ENCODE measurements at regions not wholly inside any gene's neighbourhood (a gene's known extent, or its start where the extent isn't known, plus 50 kb on each side); places are given as distances from the start of the nearest gene placed in this dataset.

- no peak for TF ChIP-seq SMAD3 (CRISPR knock-in tag; IDR thresholded peaks at IDR 0.05; ENCODE audit: borderline replicate concordance)
- no peak for TF ChIP-seq GTF2I (CRISPR knock-in tag; conservative IDR thresholded peaks at IDR 0.05)
- no peak for TF ChIP-seq TCF7 (CRISPR knock-in tag; IDR thresholded peaks at IDR 0.05; ENCODE audit: low read depth)
- TF ChIP-seq GRHL2 (CRISPR knock-in tag; IDR thresholded peaks at IDR 0.05; ENCODE audit: insufficient replicate concordance, severe bottlenecking): no peak
- TF ChIP-seq FOXP1 (CRISPR knock-in tag; IDR thresholded peaks at IDR 0.05; ENCODE audit: borderline replicate concordance): no peak
- TF ChIP-seq ZNF232 (CRISPR knock-in tag; IDR thresholded peaks at IDR 0.05): no peak
- no peak for TF ChIP-seq ZNF317 (CRISPR knock-in tag; IDR thresholded peaks at IDR 0.05; ENCODE audit: borderline replicate concordance, low read depth)
- H3K4me3 Mint-ChIP-seq: no peak overlapping the region
- ChIA-PET CTCF (interaction anchor here (1.0 kb wide), 1 partner anchor 330 kb away, joined by 3 read pairs; no protein-coding TSS in a partner anchor), POLR2A (no interaction called here)
- peaks cover 3% of the 10 kb centered on the region; the same call in 1 of the 2 replicates for H3K4me1 Mint-ChIP-seq
- no peaks in the 10 kb centered on the region for H3K36me3 Mint-ChIP-seq
- no peak overlapping the region for H3K27ac Mint-ChIP-seq
- no peaks in the 10 kb centered on the region for H3K9me3 Mint-ChIP-seq
- no peak for ATAC-seq
- DNase-seq (ENCODE audit: low spot score): no peak
- no peaks in the 10 kb centered on the region for H3K27me3 Mint-ChIP-seq (ENCODE audit: low read depth)
Measured at GRCh38 chr2:155703048-155703447, 629.5 kb downstream of the NR4A2 start.

- ChIA-PET POLR2A (no interaction called here), CTCF (interaction anchor here (2.1 kb wide), 1 partner anchor 324 kb away, joined by 5 read pairs; no protein-coding TSS in a partner anchor)
- Mint-ChIP-seq H3K9me3 (peaks cover 5% of the 10 kb centered on the region), H3K27me3 (ENCODE audit: low read depth) (no peaks in the 10 kb centered on the region), H3K27ac (peak overlapping the region; percentile 2; the same call in 1 of the 2 replicates), H3K36me3 (no peaks in the 10 kb centered on the region), H3K4me1 (peaks cover 3% of the 10 kb centered on the region; the same call in 1 of the 2 replicates), H3K4me3 (no peak overlapping the region)
- ATAC-seq (no peak), DNase-seq (ENCODE audit: low spot score) (no peak)
- TF ChIP-seq ATF6 (CRISPR knock-in tag; IDR thresholded peaks at IDR 0.05) (no peak), ZNF281 (CRISPR knock-in tag; IDR thresholded peaks at IDR 0.05) (no peak), AFF4 (CRISPR knock-in tag; IDR thresholded peaks at IDR 0.05; ENCODE audit: borderline replicate concordance) (no peak), MXD4 (CRISPR knock-in tag; IDR thresholded peaks at IDR 0.05; ENCODE audit: borderline replicate concordance) (no peak), SMAD3 (CRISPR knock-in tag; IDR thresholded peaks at IDR 0.05; ENCODE audit: borderline replicate concordance) (no peak), ZMAT4 (CRISPR knock-in tag; IDR thresholded peaks at IDR 0.05) (no peak), TP53 (CRISPR knock-in tag; IDR thresholded peaks at IDR 0.05) (no peak), NR3C1 (CRISPR knock-in tag; conservative IDR thresholded peaks at IDR 0.05; ENCODE audit: low read depth) (no peak), PRRX2 (CRISPR knock-in tag; IDR thresholded peaks at IDR 0.05) (no peak), MYBL2 (CRISPR knock-in tag; IDR thresholded peaks at IDR 0.05) (no peak), ZNF532 (CRISPR knock-in tag; IDR thresholded peaks at IDR 0.05; ENCODE audit: borderline replicate concordance) (no peak), FOXJ3 (CRISPR knock-in tag; IDR thresholded peaks at IDR 0.05; ENCODE audit: borderline replicate concordance) (no peak), CBFB (CRISPR knock-in tag; IDR thresholded peaks at IDR 0.05; ENCODE audit: low read depth) (no peak), USF2 (CRISPR knock-in tag; IDR thresholded peaks at IDR 0.05) (no peak)
Measured at GRCh38 chr2:155701721-155702120, 630.8 kb downstream of the NR4A2 start.
